ENCODE measurements at regions not wholly inside any gene's neighbourhood (a gene's known extent, or its start where the extent isn't known, plus 50 kb on each side); places are given as distances from the start of the nearest gene placed in this dataset.

- TF ChIP-seq, protein P1, sequence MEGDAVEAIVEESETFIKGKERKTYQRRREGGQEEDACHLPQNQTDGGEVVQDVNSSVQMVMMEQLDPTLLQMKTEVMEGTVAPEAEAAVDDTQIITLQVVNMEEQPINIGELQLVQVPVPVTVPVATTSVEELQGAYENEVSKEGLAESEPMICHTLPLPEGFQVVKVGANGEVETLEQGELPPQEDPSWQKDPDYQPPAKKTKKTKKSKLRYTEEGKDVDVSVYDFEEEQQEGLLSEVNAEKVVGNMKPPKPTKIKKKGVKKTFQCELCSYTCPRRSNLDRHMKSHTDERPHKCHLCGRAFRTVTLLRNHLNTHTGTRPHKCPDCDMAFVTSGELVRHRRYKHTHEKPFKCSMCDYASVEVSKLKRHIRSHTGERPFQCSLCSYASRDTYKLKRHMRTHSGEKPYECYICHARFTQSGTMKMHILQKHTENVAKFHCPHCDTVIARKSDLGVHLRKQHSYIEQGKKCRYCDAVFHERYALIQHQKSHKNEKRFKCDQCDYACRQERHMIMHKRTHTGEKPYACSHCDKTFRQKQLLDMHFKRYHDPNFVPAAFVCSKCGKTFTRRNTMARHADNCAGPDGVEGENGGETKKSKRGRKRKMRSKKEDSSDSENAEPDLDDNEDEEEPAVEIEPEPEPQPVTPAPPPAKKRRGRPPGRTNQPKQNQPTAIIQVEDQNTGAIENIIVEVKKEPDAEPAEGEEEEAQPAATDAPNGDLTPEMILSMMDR (IDR thresholded peaks at IDR 0.05; ENCODE audit: poor library complexity), result no peak
- no peak for TF ChIP-seq EZH2 (IDR thresholded peaks at IDR 0.05; ENCODE audit: borderline replicate concordance)
- no peak for TF ChIP-seq EZH2phosphoT487 (IDR thresholded peaks at IDR 0.05; ENCODE audit: low read depth, severe bottlenecking, unreplicated experiment)
These were observed 1096.8 kb downstream of the C4orf33 start for GRCh38 chr4:130192787-130193186.

Data from hepatocyte (in vitro differentiated cells).